NCI-H748 (cell line): ENCODE measurements at regions not wholly inside any gene's neighbourhood (a gene's known extent, or its start where the extent isn't known, plus 50 kb on each side); places are given as distances from the start of the nearest gene placed in this dataset.
"Not testable (repeated sequence)": the region's sequence is repeated elsewhere in the genome, so short reads cannot be mapped to it uniquely, and the experiment has no call there.

ENCODE experiments used
- DNase-seq: peaks from one replicate; lab custom pipeline; 2025; ENCODE audit not compliant: unreplicated experiment; lab: John Stamatoyannopoulos, UW

DNA sequence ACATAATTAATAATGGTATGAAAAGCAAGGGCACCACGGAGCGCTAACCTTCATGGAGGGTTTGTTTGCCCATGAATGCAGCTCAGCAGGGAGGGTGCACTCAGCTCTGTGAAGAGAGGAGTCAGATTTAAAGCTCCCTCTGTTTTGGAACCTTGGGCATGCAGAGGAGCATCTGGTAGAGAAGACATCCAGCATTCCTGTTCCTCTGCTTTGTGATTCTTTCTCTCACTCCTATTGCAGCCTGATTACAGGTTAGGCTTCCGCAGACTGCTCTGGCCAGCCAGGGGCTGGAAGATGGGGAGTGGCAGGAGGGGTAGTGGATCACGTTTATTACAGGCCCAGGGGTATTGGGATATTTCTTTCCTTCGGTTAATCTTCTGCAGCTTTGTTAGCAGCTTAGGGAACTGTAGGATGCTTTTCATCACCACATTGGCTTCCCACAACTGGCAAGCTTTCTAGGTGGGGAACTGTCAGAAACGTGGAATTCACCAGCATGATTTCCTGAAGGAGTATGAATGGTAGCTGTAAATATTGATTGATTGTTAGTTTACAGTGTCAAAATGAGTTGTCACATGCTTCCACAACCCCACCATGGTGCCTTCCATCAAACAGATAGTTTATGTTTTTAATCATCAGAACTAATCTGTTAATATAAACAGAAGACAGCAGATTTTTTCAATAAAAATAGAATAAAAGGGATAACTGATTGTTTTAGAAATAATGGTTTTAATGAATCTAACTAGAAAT is 201.1 kb downstream of the VAPA start:
- peak; percentile 94 for DNase-seq

- DNase-seq: no peak
These were observed 202.8 kb downstream of the VAPA start for GRCh38 chr18:10116574-10116973.

- DNase-seq: no peak
These were observed 205.7 kb downstream of the VAPA start for GRCh38 chr18:10119528-10119927.

- no peak for DNase-seq
These were observed 206.2 kb downstream of the VAPA start for GRCh38 chr18:10119991-10120390.

DNA sequence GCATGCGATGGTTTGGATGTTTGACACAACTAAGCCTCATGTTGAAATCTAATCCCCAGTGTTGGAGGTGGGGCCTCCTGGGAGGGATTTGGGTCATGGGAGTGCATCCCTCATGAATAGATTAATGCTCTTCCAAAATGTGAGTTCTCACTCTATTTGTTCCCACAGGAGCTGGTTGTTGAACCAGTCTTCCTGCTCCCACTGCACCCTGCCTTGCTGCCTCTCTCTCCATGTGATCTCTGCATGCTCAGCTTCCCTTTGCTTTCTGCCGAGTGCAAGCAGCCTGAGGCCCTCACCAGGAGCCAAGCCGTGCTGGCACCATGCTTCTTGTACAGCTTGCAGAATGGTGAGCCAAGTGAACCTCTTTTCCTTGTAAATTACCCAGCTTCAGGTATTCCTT is 206.8 kb downstream of the VAPA start:
- DNase-seq: no peak

GRCh38 chr18:10121028-10121427 is 207.2 kb downstream of the VAPA start:
- no peak for DNase-seq

DNA sequence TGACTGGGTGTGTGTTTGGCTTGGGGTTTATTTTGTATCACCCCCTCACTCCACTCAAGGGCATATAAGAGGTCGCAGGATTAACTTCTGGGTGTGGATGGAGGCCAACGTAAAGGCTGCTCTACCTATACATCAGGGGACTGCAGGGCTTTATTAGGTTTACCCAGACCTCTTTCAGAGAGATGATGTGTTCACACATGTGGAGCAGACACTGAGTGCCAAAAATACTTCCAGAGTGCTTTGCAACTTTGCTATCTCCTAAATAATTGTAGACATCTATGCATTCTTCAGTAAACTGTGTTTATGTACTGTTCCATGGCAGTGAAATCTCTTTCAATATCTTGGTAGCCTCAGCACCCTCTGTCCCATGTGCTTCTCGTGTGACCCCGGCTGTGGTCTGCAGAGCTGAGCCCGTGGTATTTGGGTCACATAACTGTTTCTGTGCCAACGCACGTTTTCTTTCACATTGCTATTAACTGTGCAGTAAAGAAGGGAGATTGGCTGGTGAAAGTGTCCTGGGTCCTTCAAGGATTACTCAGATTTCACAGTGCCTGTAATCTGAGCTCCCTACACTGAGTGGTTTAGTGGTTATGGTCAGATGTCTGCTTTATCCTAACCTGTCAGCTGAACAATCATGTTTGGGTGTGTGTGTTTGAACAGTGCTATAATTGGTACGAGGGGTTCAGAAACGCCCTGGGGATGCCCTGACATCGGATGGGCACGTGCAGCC is 208.1 kb downstream of the VAPA start:
- DNase-seq: peak; percentile 98

- no peak for DNase-seq
These were observed 209.5 kb downstream of the VAPA start for GRCh38 chr18:10122988-10123950.

DNA sequence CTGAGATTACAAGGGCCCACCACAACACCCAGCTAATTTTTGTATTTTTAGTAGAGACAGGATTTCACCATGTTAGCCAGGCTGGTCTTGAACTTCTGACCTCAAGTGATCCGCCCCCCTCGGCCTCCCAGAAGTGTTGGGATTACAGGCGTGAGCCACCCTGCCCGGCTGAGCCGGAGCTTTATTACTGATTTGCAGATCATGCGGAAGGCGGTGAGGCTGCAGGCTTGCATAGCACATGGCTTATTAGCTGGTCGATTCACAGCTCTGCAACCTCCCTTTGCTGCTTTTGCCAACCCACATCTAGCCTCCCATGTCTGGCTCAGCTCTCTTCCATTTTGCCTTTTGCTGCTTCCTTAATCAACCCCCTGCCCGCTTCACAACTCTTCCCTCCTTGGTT is 210.3 kb downstream of the VAPA start:
- DNase-seq: no peak

- DNase-seq: no peak
These were observed 210.7 kb downstream of the VAPA start for GRCh38 chr18:10124557-10124956.

DNA sequence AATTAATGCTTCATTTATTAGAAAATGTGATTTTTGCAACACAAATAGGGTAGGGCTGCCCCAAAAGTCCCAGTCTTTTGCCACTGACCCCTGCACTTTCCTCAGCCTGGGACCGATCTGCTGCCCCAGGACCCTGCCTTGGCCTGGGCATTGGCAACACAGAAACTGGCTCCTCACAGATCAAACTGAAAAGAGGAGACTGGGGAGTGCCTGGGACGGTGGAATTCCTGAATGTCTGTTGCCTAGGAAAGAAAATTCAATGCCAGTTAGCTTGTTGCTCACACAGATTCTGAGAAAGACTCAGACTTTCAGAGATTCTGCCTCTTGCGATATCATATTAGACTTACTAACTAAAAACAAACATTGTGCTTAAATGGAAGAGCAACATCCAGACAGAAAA is 211.2 kb downstream of the VAPA start:
- DNase-seq: no peak

DNA sequence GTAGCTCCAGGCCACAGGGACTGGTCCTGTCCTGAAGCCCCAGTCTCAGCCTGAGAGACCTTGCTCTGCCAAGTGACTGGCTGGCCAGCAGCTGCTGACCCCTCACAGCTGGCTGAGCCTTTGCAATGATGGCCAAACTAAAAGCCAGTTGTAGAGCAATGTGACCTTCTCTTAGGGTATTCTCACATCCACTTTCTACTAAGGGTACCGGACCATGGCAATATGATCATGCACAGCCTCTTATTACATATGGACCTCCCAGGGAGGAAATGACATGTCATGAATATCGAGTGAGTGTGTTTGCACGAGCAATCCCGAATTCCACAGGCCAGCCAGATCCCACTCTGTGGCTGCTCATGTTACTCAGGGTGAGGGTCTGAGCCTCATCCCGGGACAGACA is 213.9 kb downstream of the VAPA start:
- no peak for DNase-seq

GRCh38 chr18:10128921-10129501 is 215.2 kb downstream of the VAPA start:
- no peak for DNase-seq

DNA sequence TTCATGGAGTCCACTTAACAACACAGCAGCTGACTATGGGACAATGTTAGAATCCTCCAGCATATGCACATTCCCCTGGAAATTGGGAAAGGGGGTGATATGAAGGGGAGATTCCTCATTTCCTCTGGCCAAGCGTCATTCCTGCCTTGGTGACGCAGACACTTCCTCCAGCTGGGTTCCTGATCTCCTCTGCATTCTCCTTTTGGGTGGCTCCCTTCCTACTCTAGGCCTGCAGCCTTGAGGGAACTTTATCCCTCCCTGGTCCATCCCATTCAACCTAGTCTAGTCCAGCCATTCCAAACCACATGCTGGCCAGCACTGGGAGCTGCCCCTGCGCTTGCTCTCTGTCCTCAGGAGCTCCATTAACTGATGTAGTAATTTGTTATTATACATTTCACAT is 216.8 kb downstream of the VAPA start:
- DNase-seq: no peak

DNA sequence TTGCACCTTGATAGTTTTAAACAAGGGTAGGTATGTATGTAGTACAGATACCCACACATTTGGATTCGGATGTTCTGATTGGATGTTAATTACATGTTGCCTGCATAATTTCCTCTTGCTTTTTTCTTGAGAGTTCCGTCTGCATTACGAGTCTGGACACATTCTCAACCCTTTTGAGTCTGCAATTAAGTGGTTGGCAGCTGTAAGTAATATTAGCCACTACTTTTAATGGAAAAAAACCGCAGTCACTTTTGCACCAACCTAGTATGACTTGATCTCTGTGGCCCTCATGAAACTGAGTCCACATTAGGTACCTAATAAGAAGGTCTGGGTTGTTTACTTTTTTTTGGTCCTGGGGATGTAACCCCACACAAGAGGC is 217.3 kb downstream of the VAPA start:
- DNase-seq: no peak

DNA sequence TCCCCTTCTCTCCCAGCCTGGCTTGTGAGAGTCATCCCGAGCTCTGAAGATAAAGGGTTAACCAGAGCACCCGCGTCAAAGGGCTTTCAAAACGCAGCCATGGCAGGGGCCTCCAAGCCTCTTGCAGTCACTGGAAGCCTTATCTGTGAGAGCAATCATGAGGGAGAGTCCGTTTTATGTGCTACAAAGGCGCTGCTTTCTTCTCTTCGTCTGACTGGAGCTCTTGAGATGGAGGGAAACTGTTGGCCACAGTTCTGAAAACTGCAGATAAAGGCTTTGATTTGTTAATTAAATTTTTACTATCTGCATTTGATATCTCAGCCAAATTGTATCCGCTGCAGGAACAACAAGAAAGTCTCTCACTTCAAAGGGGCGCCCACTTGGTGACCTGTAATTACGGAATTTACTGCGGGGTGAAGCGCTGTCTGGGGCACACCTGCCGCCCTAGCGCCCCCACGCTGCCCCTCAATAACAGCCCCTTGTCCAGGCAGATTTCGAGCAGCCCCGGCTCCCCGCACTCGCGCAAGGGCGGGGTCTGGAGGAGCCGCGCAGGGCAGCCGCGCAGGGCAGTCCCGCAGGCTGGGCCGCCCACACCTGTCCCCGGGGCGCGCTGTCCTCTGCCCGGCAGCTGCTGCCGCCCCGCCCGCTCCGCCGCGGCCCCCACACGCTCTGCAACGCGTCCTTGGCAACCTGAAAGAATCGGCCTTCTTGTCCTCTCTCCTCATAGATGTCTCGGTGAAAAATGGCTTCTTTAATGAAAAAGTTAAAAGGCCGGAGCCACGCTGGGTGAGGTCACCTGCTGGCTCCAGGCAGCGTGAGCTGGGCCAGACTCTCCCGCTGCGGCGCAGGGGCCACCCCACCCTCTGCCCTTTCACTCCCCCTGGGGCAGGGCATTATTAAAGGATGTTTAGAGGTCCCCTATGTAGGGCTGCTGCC is 217.9 kb downstream of the VAPA start:
- peak; percentile 81 for DNase-seq

DNA sequence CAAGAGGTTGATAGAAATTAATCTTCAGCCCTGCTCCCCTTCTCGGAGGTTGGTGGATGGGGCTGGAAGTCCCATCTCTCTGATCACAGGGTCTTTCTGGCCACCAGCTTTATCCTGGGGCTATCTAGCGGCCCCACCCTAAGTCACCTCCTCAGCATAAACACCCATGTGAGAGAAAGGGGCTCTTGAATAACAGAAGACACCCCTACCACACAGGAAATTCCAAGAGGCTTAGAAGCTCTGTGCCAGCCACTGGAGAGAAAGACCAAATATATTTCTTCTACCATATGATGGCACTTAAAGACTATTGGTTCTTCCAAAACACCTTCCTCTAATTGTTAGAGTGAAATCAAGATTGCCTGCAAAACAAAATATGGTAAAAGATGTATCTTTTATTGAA is 219.7 kb downstream of the VAPA start:
- DNase-seq: no peak

GRCh38 chr18:10134204-10134603 is 220.4 kb downstream of the VAPA start:
- DNase-seq: no peak

DNA sequence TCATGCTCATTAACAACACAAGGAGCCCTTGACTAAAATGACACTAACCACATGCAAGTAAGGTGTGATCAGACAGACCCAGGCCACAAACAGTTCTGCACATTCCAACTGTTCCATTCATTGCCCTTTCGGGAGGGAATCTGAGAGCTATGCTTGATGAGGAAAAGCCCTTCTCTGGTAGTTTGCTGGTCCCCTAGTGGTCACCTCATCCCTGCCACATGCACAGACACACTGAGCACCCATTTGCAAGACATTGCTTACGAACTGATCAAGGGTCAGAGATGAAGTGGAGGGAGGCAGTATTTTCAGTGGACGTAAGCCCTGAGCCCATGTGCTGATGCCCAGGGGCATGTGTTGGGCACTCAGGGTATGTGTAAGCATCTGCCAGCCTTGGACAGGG is 220.9 kb downstream of the VAPA start:
- DNase-seq: not testable (repeated sequence)

- no peak for DNase-seq
These were observed 221.6 kb downstream of the VAPA start for GRCh38 chr18:10135302-10135926.
